A172 (cell line): ENCODE measurements at regions not wholly inside any gene's neighbourhood (a gene's known extent, or its start where the extent isn't known, plus 50 kb on each side); places are given as distances from the start of the nearest gene placed in this dataset.
A peak's percentile ranks its signal among the peaks of the same experiment; 100 is the strongest.

Experiments used
- DNase-seq: peaks from one replicate; pipeline ENCODE4 v3.0.0-alpha.2; 2015; ENCODE audit warnings: low spot score

DNA sequence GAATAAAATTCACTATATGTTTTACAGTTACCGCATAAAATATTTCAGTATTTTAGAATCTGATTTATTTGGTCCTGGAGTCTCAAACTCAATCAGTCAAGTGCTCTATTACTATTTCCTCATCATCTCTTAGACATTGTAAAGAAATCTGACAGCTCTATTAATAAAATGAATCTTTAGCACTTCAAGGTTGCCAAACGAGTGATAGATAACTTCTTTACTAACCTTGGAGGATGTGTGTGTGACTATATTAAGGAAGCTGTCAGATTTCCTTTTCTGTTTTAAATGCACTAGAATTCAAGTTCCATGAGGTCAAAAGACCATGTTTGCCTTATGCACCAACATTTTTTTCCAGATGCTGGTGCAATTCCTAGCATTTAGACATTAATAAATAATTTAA is 389.8 kb upstream of the AZI2 start:
- DNase-seq = no peak

DNA sequence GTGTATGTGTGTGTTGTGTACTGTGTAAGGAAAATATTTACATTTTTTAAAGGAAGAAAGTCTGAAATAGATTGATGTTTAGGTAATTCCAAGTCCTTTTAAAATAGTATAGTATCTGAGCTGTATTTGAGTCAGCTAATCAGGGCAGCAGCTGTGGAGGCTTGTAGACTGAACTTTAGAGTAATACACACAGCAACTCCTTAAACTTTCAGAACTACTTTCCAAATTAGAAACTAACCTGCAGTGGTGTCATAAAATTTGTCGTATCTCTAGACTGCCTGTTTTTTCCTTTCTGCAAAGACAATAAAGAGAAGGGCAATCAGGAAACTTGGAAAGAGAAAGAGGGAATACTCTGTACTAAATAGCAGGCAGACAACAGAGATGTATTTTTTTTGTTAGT is 391.0 kb upstream of the AZI2 start:
- no peak for DNase-seq

GRCh38 chr3:28743271-28743670 is 394.6 kb upstream of the AZI2 start:
- DNase-seq = no peak

DNA sequence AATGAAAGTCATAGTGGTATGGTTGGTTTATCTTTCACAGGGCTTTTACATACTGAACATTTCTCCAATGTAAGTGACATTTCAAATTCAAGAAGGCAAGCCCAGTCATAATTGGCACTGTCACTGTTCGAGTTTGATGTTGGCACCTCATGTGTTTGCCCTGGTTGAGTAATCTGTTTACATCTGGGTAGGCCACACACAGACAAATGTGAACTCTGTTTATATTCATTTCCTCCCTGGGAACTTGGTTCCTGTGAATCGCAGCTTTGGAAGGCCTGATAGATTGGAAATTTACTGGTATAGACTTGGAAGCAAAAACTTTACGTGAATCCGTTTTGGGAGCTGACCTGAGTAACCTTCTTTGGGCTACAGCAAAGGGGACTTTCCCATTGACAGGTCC is 395.2 kb upstream of the AZI2 start:
- peak; percentile 18 for DNase-seq

DNA sequence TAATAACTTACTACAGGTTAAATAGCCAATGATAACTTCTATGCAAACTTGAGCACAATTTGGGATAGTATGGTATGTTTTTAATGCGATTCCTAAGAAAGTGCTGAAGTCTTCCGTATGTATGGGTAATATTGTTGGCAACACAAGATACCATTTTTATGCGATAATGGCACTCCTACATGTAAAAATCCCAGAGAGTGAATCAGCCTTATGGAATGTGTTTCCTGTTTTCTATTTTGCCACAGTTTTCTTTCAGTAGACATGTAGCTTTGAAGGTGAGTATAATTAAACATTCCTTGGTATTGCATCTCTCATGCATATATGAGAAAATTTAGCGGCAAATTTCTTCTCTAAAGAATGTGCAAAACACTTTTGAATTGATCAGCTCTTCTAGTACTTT is 396.8 kb upstream of the AZI2 start:
- peak; percentile 74 for DNase-seq

DNA sequence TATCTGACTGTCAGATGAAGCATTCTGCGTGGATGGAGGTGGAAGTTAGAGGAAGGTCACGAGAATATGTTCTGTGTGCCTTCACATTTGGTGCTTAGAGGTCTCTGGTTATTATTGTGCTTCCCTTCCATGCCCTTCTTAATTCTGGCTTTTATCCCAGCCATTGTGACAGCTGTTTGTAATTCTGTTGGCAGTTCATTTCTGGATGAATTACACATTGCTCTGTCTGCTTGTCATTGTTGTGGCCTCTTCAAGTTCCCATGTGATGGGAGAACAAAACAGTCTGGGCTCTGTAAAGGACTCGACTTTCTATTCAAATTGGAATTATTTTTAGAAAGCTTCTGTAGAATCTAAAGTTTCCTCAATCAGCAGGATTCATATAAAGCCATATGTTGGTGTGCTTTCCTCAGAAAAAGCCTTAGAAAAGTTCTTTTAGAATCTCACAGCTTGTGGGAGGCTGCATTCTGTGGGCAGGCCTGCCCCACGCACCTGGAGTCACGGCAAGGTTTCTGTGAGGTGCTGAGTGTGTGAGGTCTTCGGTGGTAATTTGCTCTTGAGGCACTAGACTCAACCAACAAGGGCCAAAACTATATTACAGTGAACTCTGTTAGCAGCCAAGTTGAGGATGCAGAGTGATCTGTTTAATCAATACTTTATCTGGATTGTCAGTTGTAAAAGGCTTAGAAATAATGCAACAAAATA is 397.4 kb upstream of the AZI2 start:
- peak; percentile 23 for DNase-seq

GRCh38 chr3:28746990-28747389 is 398.4 kb upstream of the AZI2 start:
- no peak for DNase-seq

DNA sequence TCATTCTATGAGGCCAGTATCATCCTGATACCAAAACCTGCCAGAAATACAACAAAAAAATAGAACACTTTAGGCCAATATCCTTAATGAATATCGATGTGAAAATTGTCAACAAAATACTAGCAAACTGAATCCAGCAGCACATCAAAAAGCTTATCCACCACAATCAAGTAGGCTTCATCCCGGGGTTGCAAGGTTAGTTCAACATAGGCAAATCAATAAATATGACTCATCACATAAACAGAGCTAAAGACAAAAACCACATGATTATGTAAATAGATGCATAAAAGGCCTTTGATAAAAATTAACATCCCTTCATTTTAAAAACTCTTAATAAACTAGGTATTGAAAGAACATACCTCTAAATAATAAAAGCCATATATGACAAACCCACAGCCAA is 403.2 kb upstream of the AZI2 start:
- DNase-seq = no peak

DNA sequence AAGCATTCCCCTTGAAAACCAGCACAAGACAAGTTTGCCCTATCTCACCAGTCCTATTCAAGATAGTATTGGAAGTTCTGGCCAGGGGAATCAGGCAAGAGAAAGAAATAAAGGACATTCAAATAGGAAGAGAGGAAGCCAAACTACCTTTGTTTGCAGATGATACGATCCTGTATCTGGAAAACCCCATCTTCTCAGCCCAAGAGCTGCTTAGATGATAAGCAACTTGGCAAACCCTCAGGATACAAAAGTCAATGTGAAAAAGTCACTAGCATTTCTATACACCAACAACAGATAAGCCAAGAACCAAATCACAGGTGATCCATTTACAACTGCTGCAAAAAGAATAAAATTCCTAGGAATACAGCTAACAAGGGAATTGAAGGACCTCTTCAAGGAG is 403.7 kb upstream of the AZI2 start:
- no peak for DNase-seq

- DNase-seq = no peak
Measured at GRCh38 chr3:28756056-28756455, 407.4 kb upstream of the AZI2 start.

GRCh38 chr3:28758115-28758514 is 409.5 kb upstream of the AZI2 start:
- no peak for DNase-seq

GRCh38 chr3:28761375-28761774 is 412.8 kb upstream of the AZI2 start:
- no peak for DNase-seq

DNA sequence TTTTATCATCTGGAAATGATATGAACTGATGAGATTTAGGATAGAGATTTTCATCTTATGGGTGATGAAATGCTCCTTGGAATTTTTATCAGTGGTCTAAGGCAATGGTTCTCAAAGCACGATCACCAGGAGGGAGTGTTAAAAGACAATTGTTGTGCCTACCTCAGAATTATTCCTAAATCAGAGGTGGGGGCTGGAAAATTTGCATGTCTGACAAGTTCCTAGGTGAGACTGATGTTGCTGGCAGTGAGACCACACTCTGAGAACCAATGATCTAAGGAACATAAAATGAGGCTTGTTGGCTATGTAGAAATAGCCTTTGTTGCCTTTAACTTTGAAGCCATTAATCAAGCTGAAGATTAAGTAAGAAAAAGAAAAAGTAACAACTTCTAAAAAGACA is 416.6 kb upstream of the AZI2 start:
- no peak for DNase-seq

- no peak for DNase-seq
Measured at GRCh38 chr3:28768439-28768838, 419.8 kb upstream of the AZI2 start.

DNA sequence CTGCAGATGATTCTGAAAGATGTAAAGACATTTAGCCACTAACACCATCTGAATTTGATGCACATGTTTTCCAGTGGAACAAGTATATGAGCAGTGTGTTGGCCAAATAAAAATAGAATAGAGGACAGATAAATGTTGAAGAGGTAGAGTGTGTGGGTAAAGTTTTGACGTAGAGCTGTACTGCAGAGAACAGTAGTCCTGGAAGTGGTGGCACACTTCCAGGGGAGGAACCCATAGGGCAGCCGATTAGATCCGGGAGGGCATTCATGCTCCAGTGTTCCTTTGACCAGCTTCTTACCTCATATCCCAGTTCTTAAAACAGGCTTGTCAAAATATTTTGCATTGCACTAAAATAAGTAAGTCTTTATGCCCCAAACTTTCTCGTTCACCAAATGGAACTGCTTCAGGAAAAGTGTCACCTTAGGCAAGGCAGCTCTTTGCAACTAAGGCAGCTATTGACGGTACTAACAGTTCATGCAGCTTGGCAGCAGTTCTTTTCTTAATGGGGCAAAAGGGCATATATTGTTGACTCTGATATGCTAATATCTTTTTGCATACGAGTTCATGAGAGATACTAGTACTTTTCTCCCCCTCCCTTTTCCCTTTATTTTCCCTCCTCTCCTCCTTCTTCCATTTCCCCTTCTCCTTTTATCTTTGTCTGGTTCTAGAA is 429.3 kb upstream of the AZI2 start:
- DNase-seq = no peak

GRCh38 chr3:28780480-28780879 is 431.9 kb upstream of the AZI2 start:
- DNase-seq = no peak

GRCh38 chr3:28781053-28781452 is 432.4 kb upstream of the AZI2 start:
- no peak for DNase-seq

GRCh38 chr3:28786446-28786845 is 437.8 kb upstream of the AZI2 start:
- DNase-seq = no peak

DNA sequence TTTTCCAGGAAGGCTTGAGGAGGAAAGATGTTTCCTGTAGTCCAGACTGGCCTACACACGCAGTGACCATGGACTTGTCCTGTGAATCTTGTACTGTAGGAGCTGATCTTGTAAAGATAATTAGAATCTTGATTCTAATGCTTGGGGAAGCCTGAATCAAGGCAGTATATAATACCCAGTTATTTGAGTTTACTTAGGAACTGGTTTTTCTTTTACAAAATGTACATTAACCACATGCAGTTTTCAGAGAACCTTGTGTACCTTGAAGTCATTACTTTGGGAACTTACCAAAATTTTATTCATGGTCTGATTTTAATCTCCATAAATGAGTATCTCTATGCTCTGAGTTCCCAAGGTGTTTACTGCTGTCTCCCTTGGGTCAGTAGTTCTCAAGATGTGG is 439.9 kb upstream of the AZI2 start:
- DNase-seq = no peak

GRCh38 chr3:28791713-28792255 is 443.2 kb upstream of the AZI2 start:
- no peak for DNase-seq

DNA sequence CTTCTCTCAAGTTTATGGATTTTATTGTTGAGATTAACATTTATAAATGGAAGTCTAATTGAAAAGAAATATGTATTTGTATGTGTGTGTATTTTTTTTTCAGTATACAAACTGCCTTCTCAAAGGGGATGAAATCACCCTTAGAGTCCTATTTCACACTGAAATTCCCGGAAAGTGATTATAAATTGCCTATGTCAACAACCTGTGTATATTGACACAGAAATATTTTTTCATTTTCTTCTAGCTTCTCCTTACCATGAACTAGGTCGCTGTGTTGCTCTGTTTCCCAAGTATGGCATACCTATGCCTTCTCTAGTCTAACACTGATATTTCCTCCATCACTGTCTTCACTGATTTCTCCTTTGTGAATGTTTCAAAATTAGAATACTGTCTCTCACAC is 444.0 kb upstream of the AZI2 start:
- no peak for DNase-seq

GRCh38 chr3:28799084-28799483 is 450.5 kb upstream of the AZI2 start:
- DNase-seq = no peak

DNA sequence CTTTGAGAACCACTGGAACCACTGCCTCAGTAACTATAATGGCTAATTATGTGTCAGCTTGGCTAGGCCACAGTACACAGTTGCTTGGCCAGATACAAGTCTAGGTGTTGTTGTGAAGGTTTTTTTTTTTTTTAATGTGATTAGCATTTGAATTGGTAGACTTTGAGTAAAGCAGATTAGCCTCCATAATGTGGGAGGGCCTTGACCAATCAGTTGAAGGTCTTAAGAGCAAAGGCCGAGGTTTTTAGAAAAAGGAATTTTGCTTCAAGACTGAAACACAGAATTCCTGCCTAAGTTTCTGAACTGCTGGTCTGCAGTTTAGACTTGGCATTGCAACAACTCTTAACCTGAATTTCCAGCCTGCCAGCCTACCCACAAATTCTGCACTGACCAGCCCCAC is 451.6 kb upstream of the AZI2 start:
- DNase-seq = no peak

GRCh38 chr3:28808068-28808467 is 459.4 kb upstream of the AZI2 start:
- DNase-seq = no peak
